OCI-LY3 (cell line): ENCODE measurements at regions not wholly inside any gene's neighbourhood (a gene's known extent, or its start where the extent isn't known, plus 50 kb on each side); places are given as distances from the start of the nearest gene placed in this dataset.

Experiments used
- CTCF ChIP-seq: fragments of 200-600, 300-600 bp; sonication (generic); IDR thresholded peaks from 2 replicates; pipeline ENCODE4 v1.5.1; 2014; ENCODE audit warnings: antibody characterized with exemption, low read length, low read depth
- EZH2phosphoT487 ChIP-seq: fragments of 200-600 bp; shearing (Covaris generic); IDR thresholded peaks from 2 replicates; pipeline ENCODE4 v1.6.1; 2018; ENCODE audit warnings: antibody characterized with exemption, mixed run types, low read depth

GRCh38 chr4:112908511-112908910 lies 140.9 kb upstream of the ANK2 start:
- TF ChIP-seq CTCF (no peak), EZH2phosphoT487 (no peak)
